ENCODE measurements at regions not wholly inside any gene's neighbourhood (a gene's known extent, or its start where the extent isn't known, plus 50 kb on each side); places are given as distances from the start of the nearest gene placed in this dataset.

GRCh38 chr15:70442616-70443321 is 320.6 kb downstream of the UACA start (continued):
- TF ChIP-seq RAD21 (IDR thresholded peaks at IDR 0.05; ENCODE audit: low read depth): no peak
- TF ChIP-seq ZNF274 (IDR thresholded peaks at IDR 0.05; ENCODE audit: low read depth, low read length): no peak

GRCh38 chr15:70442211-70442610 is 321.1 kb downstream of the UACA start:
- ATAC-seq (no peak), DNase-seq (ENCODE audit: low read depth, low spot score) (no peak)
- Histone ChIP-seq H3K9me3 (ENCODE audit: control insufficient read depth in 1 of 2, insufficient read depth in 1 of 2, low read depth in 1 of 2, low read length in 2 of 2) (no peaks in the 10 kb centered on the region), H4K20me1 (ENCODE audit: insufficient read depth) (no peaks in the 10 kb centered on the region), H3K4me3 (replicated peaks in 1 of 2; ENCODE audit: low read depth in 1 of 2, low read length in 2 of 2) (no peak overlapping the region), H3K4me1 (ENCODE audit: control insufficient read depth in 1 of 2, insufficient read depth in 2 of 2, low read length in 2 of 2) (no peaks in the 10 kb centered on the region), H2AFZ (ENCODE audit: low read depth, low read length, poor library complexity, severe bottlenecking) (no peak overlapping the region), H3K79me2 (ENCODE audit: insufficient read depth, low read length) (no peaks in the 10 kb centered on the region), H3K9me2 (ENCODE audit: insufficient read depth) (no peaks in the 10 kb centered on the region), H3K4me2 (ENCODE audit: low read length) (no peak overlapping the region), H3K9ac (ENCODE audit: low read length) (no peak overlapping the region), H3K27me3 (ENCODE audit: insufficient read depth, low read length) (peaks cover 26% of the 10 kb centered on the region; the same call in 1 of the 2 replicates), H3K36me3 (ENCODE audit: control insufficient read depth in 1 of 2, insufficient read depth in 2 of 2, low read length in 2 of 2) (no peaks in the 10 kb centered on the region), H3K27ac (ENCODE audit: low read depth, low read length) (no peak overlapping the region)
- RAD21 ChIA-PET (ENCODE audit: low non-redundant PET in 1 of 2, low total read pairs in 2 of 2, uncharacterized antibody in 2 of 2, unreplicated experiment in 2 of 2): no interaction called here
- no TSS peak for BruUV-seq (replicated peaks)
- intact Hi-C loops (cut with micrococcal nuclease): no loop called here
- TF ChIP-seq ATF3 (IDR thresholded peaks at IDR 0.05): no peak
- CTCF ChIA-PET: no interaction called here
- POLR2A ChIA-PET: no interaction called here

- ChIA-PET POLR2A (no interaction called here), RAD21 (ENCODE audit: low non-redundant PET in 1 of 2, low total read pairs in 2 of 2, uncharacterized antibody in 2 of 2, unreplicated experiment in 2 of 2) (no interaction called here), CTCF (no interaction called here)
- no TSS peak for BruUV-seq (replicated peaks)
- H3K27me3 ChIP-seq (ENCODE audit: insufficient read depth, low read length): peaks cover 26% of the 10 kb centered on the region; the same call in 1 of the 2 replicates
- H3K4me3 ChIP-seq (replicated peaks in 1 of 2; ENCODE audit: low read depth in 1 of 2, low read length in 2 of 2): no peak overlapping the region
- no peaks in the 10 kb centered on the region for H3K79me2 ChIP-seq (ENCODE audit: insufficient read depth, low read length)
- H3K9me2 ChIP-seq (ENCODE audit: insufficient read depth): no peaks in the 10 kb centered on the region
- H3K4me1 ChIP-seq (ENCODE audit: control insufficient read depth in 1 of 2, insufficient read depth in 2 of 2, low read length in 2 of 2): no peaks in the 10 kb centered on the region
- H2AFZ ChIP-seq (ENCODE audit: low read depth, low read length, poor library complexity, severe bottlenecking): no peak overlapping the region
- no peak for DNase-seq (ENCODE audit: low read depth, low spot score)
- H3K9ac ChIP-seq (ENCODE audit: low read length): no peak overlapping the region
- no peak overlapping the region for H3K4me2 ChIP-seq (ENCODE audit: low read length)
- ATAC-seq: no peak
- intact Hi-C loops (cut with micrococcal nuclease): no loop called here
- H4K20me1 ChIP-seq (ENCODE audit: insufficient read depth): no peaks in the 10 kb centered on the region
- no peak for TF ChIP-seq CBX3 (IDR thresholded peaks at IDR 0.05; ENCODE audit: low read depth)
- no peak for TF ChIP-seq ZNF274 (IDR thresholded peaks at IDR 0.05; ENCODE audit: low read depth, low read length)
- no peak for TF ChIP-seq TCF7L2 (IDR thresholded peaks at IDR 0.05; ENCODE audit: borderline replicate concordance, extremely low read depth, insufficient read depth, insufficient read length)
- TF ChIP-seq ELF1 (IDR thresholded peaks at IDR 0.05; ENCODE audit: borderline replicate concordance, low read depth): no peak
- no peaks in the 10 kb centered on the region for H3K9me3 ChIP-seq (ENCODE audit: control insufficient read depth in 1 of 2, insufficient read depth in 1 of 2, low read depth in 1 of 2, low read length in 2 of 2)
- H3K27ac ChIP-seq (ENCODE audit: low read depth, low read length): no peak overlapping the region
- no peaks in the 10 kb centered on the region for H3K36me3 ChIP-seq (ENCODE audit: control insufficient read depth in 1 of 2, insufficient read depth in 2 of 2, low read length in 2 of 2)
These were observed 322.8 kb downstream of the UACA start for GRCh38 chr15:70440416-70441138.
